NOMO-1 treated with DMSO at 0.1 percent for 48 hours (cell line): ENCODE measurements at regions not wholly inside any gene's neighbourhood (a gene's known extent, or its start where the extent isn't known, plus 50 kb on each side); places are given as distances from the start of the nearest gene placed in this dataset.

Experiments
- DNase-seq: peaks from one replicate; lab custom pipeline; 2025; ENCODE audit not compliant: unreplicated experiment; lab: John Stamatoyannopoulos, UW

GRCh38 chr4:24476282-24476681, 108.1 kb downstream of the DHX15 start:
- peak; percentile 11 for DNase-seq

- no peak for DNase-seq
Observed at GRCh38 chr4:24475756-24476155, 108.6 kb downstream of the DHX15 start.

- peak; percentile 40 for DNase-seq
Observed at GRCh38 chr4:24473309-24473721, 111.0 kb downstream of the DHX15 start.

- DNase-seq = peak; percentile 74
Observed at GRCh38 chr4:24472514-24473308, 111.6 kb downstream of the DHX15 start.

GRCh38 chr4:24472161-24472510, 112.2 kb downstream of the DHX15 start:
- no peak for DNase-seq

GRCh38 chr4:24471486-24472160, 112.7 kb downstream of the DHX15 start:
- DNase-seq = no peak

- no peak for DNase-seq
Observed at GRCh38 chr4:24470666-24471485, 113.5 kb downstream of the DHX15 start.

- no peak for DNase-seq
Observed at GRCh38 chr4:24468071-24468470, 116.3 kb downstream of the DHX15 start.

GRCh38 chr4:24464566-24464965, 119.8 kb downstream of the DHX15 start:
- DNase-seq = no peak

- DNase-seq = no peak
Observed at GRCh38 chr4:24456431-24456830, 127.9 kb downstream of the DHX15 start.

- no peak for DNase-seq
Observed at GRCh38 chr4:24453951-24454350, 130.4 kb downstream of the DHX15 start.

- DNase-seq = no peak
Observed at GRCh38 chr4:24451870-24452269, 132.5 kb downstream of the DHX15 start.

- no peak for DNase-seq
Observed at GRCh38 chr4:24443200-24443599, 141.2 kb downstream of the DHX15 start.

GRCh38 chr4:24440765-24441164, 143.6 kb downstream of the DHX15 start:
- no peak for DNase-seq

- DNase-seq = no peak
Observed at GRCh38 chr4:24434241-24434640, 150.1 kb downstream of the DHX15 start.

GRCh38 chr4:24433515-24434214, 150.7 kb downstream of the DHX15 start:
- DNase-seq = no peak

GRCh38 chr4:24428850-24429249, 155.5 kb downstream of the DHX15 start:
- DNase-seq = no peak

- no peak for DNase-seq
Observed at GRCh38 chr4:24426557-24426956, 157.8 kb downstream of the DHX15 start.

GRCh38 chr4:24425863-24426262, 158.5 kb downstream of the DHX15 start:
- no peak for DNase-seq

GRCh38 chr4:24423670-24424069, 160.7 kb downstream of the DHX15 start:
- DNase-seq = no peak

- DNase-seq = no peak
Observed at GRCh38 chr4:24422644-24423043, 161.7 kb downstream of the DHX15 start.
